ENCODE measurements at regions not wholly inside any gene's neighbourhood (a gene's known extent, or its start where the extent isn't known, plus 50 kb on each side); places are given as distances from the start of the nearest gene placed in this dataset.

DNA sequence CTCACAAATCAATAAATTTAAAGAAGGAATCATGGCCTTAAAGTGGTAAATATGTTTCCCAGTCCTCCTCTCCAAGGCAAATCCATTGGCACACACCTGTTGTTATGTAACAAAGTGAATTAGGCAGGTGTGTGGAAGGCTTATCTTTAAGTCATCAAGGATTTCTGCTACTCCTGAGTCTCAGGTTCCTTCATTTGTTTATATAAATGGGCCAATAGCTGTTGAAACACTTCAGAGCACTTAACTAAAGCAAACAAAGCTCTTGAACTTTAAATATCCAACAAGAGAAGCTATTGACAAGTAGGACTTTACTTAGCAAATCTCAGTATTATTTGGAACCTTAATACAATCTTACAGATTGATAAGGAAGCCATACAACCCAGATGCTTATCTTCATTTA, 99.3 kb upstream of the ESRRG start:
- intact Hi-C loops (cut with micrococcal nuclease; ENCODE audit: unreplicated experiment) = no loop called here
- TF ChIP-seq, protein P1, sequence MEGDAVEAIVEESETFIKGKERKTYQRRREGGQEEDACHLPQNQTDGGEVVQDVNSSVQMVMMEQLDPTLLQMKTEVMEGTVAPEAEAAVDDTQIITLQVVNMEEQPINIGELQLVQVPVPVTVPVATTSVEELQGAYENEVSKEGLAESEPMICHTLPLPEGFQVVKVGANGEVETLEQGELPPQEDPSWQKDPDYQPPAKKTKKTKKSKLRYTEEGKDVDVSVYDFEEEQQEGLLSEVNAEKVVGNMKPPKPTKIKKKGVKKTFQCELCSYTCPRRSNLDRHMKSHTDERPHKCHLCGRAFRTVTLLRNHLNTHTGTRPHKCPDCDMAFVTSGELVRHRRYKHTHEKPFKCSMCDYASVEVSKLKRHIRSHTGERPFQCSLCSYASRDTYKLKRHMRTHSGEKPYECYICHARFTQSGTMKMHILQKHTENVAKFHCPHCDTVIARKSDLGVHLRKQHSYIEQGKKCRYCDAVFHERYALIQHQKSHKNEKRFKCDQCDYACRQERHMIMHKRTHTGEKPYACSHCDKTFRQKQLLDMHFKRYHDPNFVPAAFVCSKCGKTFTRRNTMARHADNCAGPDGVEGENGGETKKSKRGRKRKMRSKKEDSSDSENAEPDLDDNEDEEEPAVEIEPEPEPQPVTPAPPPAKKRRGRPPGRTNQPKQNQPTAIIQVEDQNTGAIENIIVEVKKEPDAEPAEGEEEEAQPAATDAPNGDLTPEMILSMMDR (conservative IDR thresholded peaks at IDR 0.05; ENCODE audit: low read length) = no peak
- TF ChIP-seq EZH2phosphoT487 (IDR thresholded peaks at IDR 0.05; ENCODE audit: borderline replicate concordance, low read depth, low read length) = no peak
- no TSS peak for BruUV-seq (replicated peaks)

DNA sequence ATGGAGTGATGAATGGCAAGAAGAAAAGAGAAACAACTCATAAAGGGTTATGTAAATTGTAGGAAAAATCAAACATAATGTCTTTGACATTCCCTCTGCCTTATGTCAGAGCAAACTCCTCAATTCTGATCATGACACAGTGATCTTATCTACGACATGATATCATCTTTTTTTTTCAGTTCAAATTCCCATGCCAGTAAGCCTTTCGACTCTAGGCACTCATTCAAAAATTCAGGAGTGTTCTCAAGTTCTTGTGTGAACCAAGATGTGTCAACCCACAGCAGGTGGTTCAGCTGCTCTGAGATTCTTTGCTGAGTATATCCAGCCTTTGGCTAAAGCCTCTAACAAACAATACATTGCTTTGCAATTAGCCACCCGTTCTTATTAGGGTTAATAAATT, 97.1 kb upstream of the ESRRG start:
- H3K36me3 ChIP-seq (ENCODE audit: insufficient read depth, low read length) = no peaks in the 10 kb centered on the region
- H3K4me1 ChIP-seq (ENCODE audit: insufficient read depth, low read length, poor library complexity, severe bottlenecking) = no peaks in the 10 kb centered on the region
- no TSS peak for BruUV-seq (replicated peaks)
- ChIA-PET CTCF (ENCODE audit: unreplicated experiment) (no interaction called here), POLR2A (no interaction called here)
- H3K4me3 ChIP-seq (ENCODE audit: low read depth, low read length, poor library complexity, severe bottlenecking) = no peak overlapping the region
- no peak overlapping the region for H3K4me2 ChIP-seq (ENCODE audit: low read length)
- H3K9me3 ChIP-seq (ENCODE audit: low read length) = no peaks in the 10 kb centered on the region
- H3K9me2 ChIP-seq (ENCODE audit: insufficient read depth, low read length) = no peaks in the 10 kb centered on the region
- no peak overlapping the region for H2AFZ ChIP-seq (ENCODE audit: low read length)
- H4K20me1 ChIP-seq (ENCODE audit: insufficient read depth, low read length) = no peaks in the 10 kb centered on the region
- intact Hi-C loops (cut with micrococcal nuclease; ENCODE audit: unreplicated experiment) = no loop called here
- no peaks in the 10 kb centered on the region for H3K79me2 ChIP-seq (ENCODE audit: insufficient read depth, low read depth, low read length)
- H3K27ac ChIP-seq (ENCODE audit: low read depth, low read length, poor library complexity, severe bottlenecking) = no peak overlapping the region
- TF ChIP-seq EZH2phosphoT487 (IDR thresholded peaks at IDR 0.05; ENCODE audit: borderline replicate concordance, low read depth, low read length) = no peak
- TF ChIP-seq, protein P1 (conservative IDR thresholded peaks at IDR 0.05; ENCODE audit: low read length) = no peak
- DNase-seq (ENCODE audit: low spot score) = no peak

More for the DNA sequence above, 99.3 kb upstream of the ESRRG start:
- CTCF ChIA-PET (ENCODE audit: unreplicated experiment) = no interaction called here
- Histone ChIP-seq H3K9me2 (ENCODE audit: insufficient read depth, low read length) (no peaks in the 10 kb centered on the region), H3K4me1 (ENCODE audit: insufficient read depth, low read length, poor library complexity, severe bottlenecking) (no peaks in the 10 kb centered on the region), H3K4me3 (ENCODE audit: low read depth, low read length, poor library complexity, severe bottlenecking) (no peak overlapping the region), H3K36me3 (ENCODE audit: insufficient read depth, low read length) (no peaks in the 10 kb centered on the region), H3K79me2 (ENCODE audit: insufficient read depth, low read depth, low read length) (no peaks in the 10 kb centered on the region), H2AFZ (ENCODE audit: low read length) (no peak overlapping the region), H3K27ac (ENCODE audit: low read depth, low read length, poor library complexity, severe bottlenecking) (no peak overlapping the region), H4K20me1 (ENCODE audit: insufficient read depth, low read length) (no peaks in the 10 kb centered on the region), H3K9me3 (ENCODE audit: low read length) (no peaks in the 10 kb centered on the region), H3K4me2 (ENCODE audit: low read length) (no peak overlapping the region)
- no peak for DNase-seq (ENCODE audit: low spot score)
- POLR2A ChIA-PET = interaction anchor here (0.5 to 1.5 kb wide), 3 partner anchors 15 to 1912 kb away, joined by 3 read pairs; no protein-coding TSS in a partner anchor

DNA sequence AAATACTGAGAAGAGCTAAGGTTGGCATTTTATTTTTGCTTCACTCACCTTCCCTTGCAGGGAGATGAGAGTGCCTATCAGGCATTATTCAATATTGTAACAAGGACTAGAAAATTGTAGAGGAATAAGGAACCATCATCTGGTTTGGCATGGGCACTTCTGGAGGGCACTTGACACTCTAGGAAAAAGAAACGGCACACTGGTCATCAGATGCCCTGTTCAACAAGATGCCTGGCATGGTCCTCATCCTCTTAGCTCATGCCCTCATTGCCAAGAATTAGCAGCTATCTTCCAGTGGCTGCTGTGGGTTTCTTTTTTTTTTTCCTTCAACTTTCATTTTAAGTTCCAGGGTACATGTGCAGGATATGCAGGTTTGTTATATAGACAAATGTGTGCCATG, 95.1 kb upstream of the ESRRG start:
- H3K9me2 ChIP-seq (ENCODE audit: insufficient read depth, low read length) = no peaks in the 10 kb centered on the region
- no peak overlapping the region for H3K27ac ChIP-seq (ENCODE audit: low read depth, low read length, poor library complexity, severe bottlenecking)
- DNase-seq (ENCODE audit: low spot score) = no peak
- H3K9me3 ChIP-seq (ENCODE audit: low read length) = no peaks in the 10 kb centered on the region
- H3K4me3 ChIP-seq (ENCODE audit: low read depth, low read length, poor library complexity, severe bottlenecking) = no peak overlapping the region
- CTCF ChIA-PET (ENCODE audit: unreplicated experiment) = no interaction called here
- no peak overlapping the region for H2AFZ ChIP-seq (ENCODE audit: low read length)
- TF ChIP-seq EZH2phosphoT487 (IDR thresholded peaks at IDR 0.05; ENCODE audit: borderline replicate concordance, low read depth, low read length) = no peak
- TF ChIP-seq, protein P1 (conservative IDR thresholded peaks at IDR 0.05; ENCODE audit: low read length) = no peak
- H4K20me1 ChIP-seq (ENCODE audit: insufficient read depth, low read length) = no peaks in the 10 kb centered on the region
- POLR2A ChIA-PET = interaction anchor here (0.6 to 0.7 kb wide), 2 partner anchors 140 to 1997 kb away, joined by 3 read pairs; no protein-coding TSS in a partner anchor
- intact Hi-C loops (cut with micrococcal nuclease; ENCODE audit: unreplicated experiment) = no loop called here
- no peak overlapping the region for H3K4me2 ChIP-seq (ENCODE audit: low read length)
- no peaks in the 10 kb centered on the region for H3K36me3 ChIP-seq (ENCODE audit: insufficient read depth, low read length)
- no peaks in the 10 kb centered on the region for H3K79me2 ChIP-seq (ENCODE audit: insufficient read depth, low read depth, low read length)
- no TSS peak for BruUV-seq (replicated peaks)
- H3K4me1 ChIP-seq (ENCODE audit: insufficient read depth, low read length, poor library complexity, severe bottlenecking) = no peaks in the 10 kb centered on the region

Data from OCI-LY7 (cell line).